Activated CD8-positive, alpha-beta memory T cell treated with anti-CD3 and anti-CD28 coated beads, Interleukin-2, amount 50 U/mL, for 24 hours (primary cell): ENCODE measurements at regions not wholly inside any gene's neighbourhood (a gene's known extent, or its start where the extent isn't known, plus 50 kb on each side); places are given as distances from the start of the nearest gene placed in this dataset.

Experiments used
- DNase-seq: peaks from one replicate; pipeline ENCODE4 v3.0.0-alpha.2; 2020; ENCODE audit errors: extremely low read depth

GRCh38 chr10:129390726-129391125 lies 76.3 kb upstream of the MGMT start:
- DNase-seq = no peak

DNA sequence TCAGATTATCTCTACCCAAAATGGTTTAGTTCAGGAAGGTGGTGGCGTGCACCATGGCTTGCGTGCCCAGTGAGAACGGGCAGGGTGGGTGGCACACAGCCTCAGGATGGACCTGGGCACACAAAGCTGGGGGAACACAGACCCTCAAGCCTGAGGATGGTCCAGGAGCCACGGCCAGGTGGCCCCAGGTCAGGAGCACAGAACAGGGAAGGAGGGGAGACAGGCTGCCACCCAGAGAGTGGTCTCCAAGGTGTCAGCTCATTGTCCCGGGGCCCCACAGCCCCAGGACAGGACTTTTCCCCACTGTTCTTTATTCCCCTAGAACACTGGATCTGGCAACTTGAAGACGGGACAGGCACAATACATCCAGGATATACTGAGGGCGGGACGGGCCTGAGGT lies 75.6 kb upstream of the MGMT start:
- DNase-seq = no peak

- DNase-seq = no peak
Measured at GRCh38 chr10:129392855-129393254, 74.2 kb upstream of the MGMT start.

DNA sequence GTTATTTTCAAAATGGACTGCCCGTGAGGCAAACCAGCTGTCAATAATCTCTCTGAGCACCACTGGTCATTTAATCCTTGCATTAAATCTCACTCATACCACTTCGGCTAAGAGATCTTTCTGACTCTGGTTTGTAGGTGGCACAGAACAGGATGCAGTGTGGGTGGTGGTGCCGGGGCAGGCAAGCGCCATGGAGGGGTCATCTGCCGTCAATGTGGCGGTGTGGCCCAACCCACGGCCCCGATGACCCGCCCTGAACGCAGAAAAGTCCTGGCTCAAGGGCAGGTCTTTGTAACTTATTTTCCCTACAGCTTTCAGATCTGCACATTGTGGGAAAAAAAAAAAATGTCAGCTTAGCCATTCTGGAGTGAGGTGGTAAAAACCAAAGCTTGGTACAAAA lies 73.2 kb upstream of the MGMT start:
- DNase-seq = no peak

DNA sequence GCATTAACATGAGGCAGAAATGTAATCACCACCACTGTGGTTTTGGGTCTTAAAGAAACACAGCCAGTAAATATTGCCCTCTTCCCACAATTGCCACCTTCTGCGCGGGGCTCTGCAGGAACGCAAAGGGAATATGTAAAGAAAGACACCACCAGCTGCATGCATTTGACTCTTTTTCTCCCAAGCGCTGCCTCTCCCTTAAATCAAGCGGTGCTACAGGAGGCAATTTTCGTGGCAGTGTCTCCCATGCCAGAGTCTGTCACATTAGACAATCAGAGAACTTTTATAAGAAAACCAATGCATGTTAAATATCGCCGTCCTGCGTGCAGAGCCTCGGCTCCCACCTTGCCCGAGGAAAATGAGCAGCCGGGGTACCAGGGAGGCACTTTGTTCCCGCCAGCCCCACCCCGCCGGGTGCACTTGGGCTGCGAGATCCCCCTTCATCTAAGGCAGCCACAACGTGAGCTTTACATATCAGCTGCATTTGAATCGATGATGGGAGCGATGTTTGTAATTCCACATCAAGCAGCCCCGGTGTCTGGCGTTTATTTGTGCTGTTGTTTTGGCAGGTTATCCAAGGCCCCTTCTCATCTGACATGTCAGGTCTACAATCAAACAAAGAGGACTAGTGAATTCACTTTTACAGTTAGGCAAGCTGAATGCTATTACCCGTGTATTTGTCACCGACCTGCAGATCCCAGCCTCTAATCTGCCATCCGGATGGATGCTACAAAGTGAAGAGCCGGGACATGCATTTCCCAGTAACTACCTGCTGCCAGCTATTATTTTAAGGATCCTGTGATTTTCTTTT lies 72.3 kb upstream of the MGMT start:
- no peak for DNase-seq

GRCh38 chr10:129396021-129396722 lies 70.9 kb upstream of the MGMT start:
- no peak for DNase-seq

GRCh38 chr10:129397198-129397974 lies 69.7 kb upstream of the MGMT start:
- no peak for DNase-seq

DNA sequence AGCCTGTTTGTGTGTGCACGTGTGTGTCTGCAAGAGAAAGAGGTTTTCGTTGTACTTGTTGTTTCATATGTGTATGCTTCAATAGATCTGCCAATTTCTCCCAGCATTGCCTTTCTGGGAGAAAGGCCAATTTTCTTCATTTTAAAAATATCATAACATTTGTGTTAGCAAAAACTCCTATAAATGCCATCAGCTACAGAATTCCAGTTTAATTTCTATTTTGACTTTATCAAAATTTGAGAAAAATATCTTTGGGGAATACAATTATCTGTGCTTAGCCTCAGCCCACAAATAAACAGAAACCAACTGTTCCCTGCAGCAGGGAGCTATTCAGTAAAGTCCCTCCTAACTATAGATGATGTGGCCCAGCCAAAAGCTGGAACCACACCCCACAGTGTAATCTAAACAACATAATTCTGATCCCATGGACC lies 68.3 kb upstream of the MGMT start:
- no peak for DNase-seq

- no peak for DNase-seq
Measured at GRCh38 chr10:129400426-129400825, 66.6 kb upstream of the MGMT start.

- no peak for DNase-seq
Measured at GRCh38 chr10:129402459-129402858, 64.6 kb upstream of the MGMT start.

DNA sequence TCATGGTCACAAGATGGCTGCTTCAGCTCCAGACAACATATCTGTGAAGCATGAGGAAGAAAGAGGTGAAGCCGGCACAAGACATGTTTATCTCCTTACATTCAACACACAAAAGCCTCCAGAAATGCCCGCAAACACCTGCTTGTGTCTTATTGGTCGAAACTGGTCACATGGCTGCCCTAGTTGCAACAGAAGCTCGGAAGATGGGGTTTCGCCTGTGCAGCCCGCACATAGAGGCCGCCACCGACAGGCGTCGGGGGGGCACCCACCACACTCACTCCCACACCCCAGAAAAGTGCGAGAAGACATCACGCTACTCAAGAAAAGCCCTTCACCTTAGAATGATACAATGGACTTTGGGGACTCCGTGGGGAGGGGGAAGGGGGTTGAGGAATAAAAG lies 63.0 kb upstream of the MGMT start:
- no peak for DNase-seq

DNA sequence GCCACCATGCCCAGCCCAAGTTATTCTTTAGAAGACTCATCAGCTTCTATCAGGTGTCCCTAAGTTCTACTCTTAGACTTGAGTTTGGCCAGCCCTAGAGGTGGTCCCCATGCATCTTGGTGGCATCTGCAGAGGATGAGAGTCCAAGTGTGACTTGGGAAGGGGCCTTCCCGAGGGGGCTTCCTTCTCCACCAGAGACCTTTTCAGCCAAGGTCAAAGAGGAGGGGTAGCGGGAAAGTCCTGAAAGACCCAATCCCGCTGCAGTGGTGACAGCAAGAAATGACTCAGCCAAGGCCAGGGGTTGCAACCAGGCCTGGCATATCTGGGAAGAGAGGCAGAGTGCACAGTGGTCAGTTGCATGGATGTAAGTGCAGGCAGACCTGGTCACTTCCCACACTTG lies 61.7 kb upstream of the MGMT start:
- no peak for DNase-seq

DNA sequence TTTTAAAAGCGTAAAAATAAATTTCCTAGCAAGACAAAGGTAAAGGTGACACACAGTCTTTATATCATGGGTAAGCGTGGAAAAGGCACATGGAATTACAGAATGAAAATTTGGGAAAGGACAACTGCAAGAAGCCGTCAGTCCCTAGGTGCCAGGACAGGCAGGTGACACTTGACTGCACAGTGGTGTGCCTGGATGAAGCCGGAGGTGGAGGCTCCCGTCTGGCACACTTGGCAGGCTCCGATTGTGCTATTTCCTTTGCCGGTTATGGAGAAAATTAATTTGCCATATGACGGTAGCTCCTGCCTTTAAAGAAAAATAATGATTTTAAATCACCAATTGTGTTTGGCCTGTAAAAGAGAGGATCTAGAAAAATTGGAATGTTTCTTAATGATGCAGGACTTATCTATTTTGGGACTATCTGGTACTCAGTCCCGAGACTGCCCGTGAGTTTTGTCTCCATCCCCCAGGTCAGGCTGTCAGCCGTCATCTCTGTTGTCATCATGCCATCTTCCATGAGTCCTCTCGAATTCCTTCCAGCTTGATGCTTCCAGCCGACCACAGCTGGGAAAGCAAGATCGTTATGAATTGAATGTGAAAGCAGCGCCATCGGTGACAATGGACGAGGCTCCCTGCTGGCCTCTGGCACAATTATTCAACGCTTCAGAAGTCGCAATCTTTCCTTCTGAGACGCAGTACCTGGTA lies 56.2 kb upstream of the MGMT start:
- DNase-seq = no peak

DNA sequence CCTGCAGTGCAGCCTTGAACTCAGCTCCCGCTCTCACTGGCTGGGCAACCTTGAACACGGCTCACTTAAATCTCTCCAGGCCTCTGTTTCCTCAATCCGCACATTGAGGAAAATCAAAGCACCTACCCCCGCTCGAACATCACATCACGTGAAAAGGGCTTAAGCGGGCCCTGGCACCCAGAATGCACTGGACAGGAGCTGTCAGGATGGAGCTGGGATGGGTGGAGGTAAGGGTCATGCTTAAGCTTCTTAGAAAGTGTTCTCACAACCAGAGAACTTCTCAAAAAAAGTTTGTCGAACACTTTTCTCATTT lies 55.7 kb upstream of the MGMT start:
- DNase-seq = no peak

- no peak for DNase-seq
Measured at GRCh38 chr10:129411772-129412171, 55.3 kb upstream of the MGMT start.

DNA sequence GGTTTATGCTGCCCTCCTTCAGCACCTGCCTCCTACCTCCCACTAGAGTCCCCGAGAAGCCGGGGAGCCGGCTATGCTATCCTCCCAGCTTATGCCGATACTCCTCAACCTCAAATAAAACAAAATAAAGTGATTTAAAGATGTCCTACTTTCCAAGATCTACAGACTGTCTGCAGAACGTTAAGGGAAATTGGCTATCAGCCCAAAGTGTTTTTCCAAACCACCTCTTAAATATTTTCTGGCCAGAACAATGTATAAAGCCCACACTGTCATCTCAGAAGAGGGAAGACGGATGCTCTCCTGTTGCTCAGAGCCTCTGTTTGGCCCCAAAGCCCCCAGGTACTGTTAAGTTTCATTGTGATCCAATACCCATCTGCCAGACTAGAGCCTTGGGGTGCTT lies 54.0 kb upstream of the MGMT start:
- no peak for DNase-seq

DNA sequence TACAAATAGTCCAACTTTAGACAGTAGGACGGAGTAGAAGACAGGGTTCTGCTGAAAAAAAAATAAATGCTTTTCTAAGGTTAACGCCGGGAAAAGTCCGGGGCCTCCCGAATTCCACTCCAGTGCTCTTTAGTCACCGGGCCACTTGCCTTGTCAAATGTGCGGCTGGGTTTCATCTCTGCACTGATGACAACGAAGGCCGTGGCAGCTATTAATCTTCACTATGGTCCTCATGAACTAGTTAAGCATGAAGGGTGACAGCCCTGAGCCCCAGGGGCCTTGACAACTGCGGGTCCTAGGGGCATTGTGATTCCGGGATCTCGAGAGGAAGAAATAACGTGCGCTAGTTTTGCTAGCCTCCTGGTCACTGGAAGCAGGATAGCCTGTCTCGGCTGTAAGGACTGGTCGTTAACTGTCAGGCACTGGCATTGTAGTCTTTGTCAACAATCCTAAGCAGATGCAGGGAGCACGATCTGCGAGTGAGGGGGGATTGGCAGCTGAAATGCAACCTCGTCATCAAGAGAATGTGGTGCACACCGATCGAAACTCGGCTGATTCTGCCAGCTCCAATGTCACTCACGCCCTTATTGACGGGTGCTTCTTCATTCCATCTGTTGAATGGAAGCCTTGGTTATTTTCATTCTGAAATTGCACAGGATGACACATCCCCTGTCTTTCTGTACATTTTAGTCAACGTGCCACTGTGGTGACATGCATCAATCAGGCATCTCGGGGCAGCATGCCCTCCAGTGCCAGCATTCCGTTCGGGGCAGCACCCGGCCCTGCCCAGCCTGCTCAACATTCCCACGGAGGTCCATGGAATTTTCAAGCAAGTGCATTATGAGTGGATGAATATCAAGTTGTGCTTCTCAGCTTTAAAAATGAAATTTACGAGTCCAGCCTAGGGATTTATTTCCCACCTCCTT lies 51.6 kb upstream of the MGMT start:
- no peak for DNase-seq

- no peak for DNase-seq
Measured at GRCh38 chr10:129416155-129416554, 50.9 kb upstream of the MGMT start.

DNA sequence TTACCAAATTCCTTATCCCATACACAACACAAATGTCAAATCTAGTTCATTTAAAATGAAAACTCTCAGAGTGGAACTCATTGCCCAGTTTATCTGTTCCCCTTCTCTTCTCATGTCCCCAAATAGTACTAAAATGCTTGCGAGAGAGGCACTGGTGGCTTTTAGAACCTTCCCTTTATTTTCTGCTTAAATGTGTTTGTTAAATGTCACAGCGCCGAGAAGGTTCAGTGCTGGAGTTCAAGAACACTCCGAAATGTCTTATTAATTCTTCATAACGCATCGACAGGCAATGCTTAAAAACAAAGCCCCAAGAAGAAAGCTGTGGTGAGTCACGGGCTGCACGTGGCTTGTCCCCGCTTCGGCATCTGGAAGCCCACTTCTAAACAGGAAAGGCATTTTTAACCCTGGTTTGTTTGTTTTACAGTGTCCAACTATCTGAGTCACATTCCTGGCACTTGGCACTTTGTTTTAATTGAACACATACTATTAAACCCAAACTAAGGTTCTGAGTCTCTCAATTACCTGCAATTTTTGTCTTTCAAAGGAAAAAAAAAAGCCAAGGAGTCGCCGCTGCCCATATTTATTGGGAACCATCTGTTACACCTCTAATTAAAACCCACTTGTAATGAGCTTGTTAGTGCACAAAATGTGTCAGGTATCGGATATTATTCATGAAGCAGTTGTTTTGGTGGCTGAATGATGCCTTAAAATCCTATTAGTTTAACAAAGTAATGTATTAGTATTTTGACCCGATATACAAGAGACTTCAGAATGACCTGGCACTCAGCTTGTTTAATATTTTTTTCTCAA lies 49.9 kb upstream of the MGMT start:
- DNase-seq = no peak
